Endodermal cell (in vitro differentiated cells): ENCODE measurements at regions not wholly inside any gene's neighbourhood (a gene's known extent, or its start where the extent isn't known, plus 50 kb on each side); places are given as distances from the start of the nearest gene placed in this dataset.

Experiments
- DNase-seq: peaks from one replicate; pipeline ENCODE4 v3.0.0-alpha.2; 2017
- H3K27ac ChIP-seq: 2 replicates; pipeline ENCODE4 v1.5.1; 2013; ENCODE audit warnings: mild to moderate bottlenecking, low read depth, low read length, moderate library complexity
- H3K27me3 ChIP-seq: 2 replicates; pipeline ENCODE4 v1.6.1; 2013; ENCODE audit warnings: mild to moderate bottlenecking, low read length, moderate library complexity; ENCODE audit not compliant: insufficient read depth, control insufficient read depth, poor library complexity, severe bottlenecking
- H3K36me3 ChIP-seq: 2 replicates; pipeline ENCODE4 v1.7.0; 2013; ENCODE audit warnings: mild to moderate bottlenecking, low read length, moderate library complexity; ENCODE audit not compliant: control insufficient read depth, insufficient read depth
- H3K4me1 ChIP-seq: one replicate; pipeline ENCODE4 v1.7.0; 2013; ENCODE audit warnings: low read length; ENCODE audit not compliant: control insufficient read depth, insufficient read depth
- H3K4me3 ChIP-seq: 2 replicates; pipeline ENCODE4 v1.5.1; 2013; ENCODE audit warnings: mild to moderate bottlenecking, low read length, moderate library complexity
- H3K9ac ChIP-seq: 2 replicates; pipeline ENCODE4 v1.6.1; 2013; ENCODE audit warnings: mild to moderate bottlenecking, low read length, moderate library complexity; ENCODE audit not compliant: poor library complexity, severe bottlenecking; ENCODE audit errors: extremely low read depth
- H3K9me3 ChIP-seq: 2 replicates; pipeline ENCODE4 v1.6.1; 2013; ENCODE audit warnings: mild to moderate bottlenecking, low read length, moderate library complexity; ENCODE audit not compliant: control insufficient read depth
- H3K27ac Mint-ChIP-seq: 2 replicates; pipeline ENCODE4 v1.8.0; 2020; ENCODE audit warnings: mixed read lengths
- H3K27me3 Mint-ChIP-seq: 2 replicates; pipeline ENCODE4 v1.8.0; 2021; ENCODE audit warnings: mild to moderate bottlenecking, mixed read lengths; ENCODE audit not compliant: insufficient read depth
- H3K36me3 Mint-ChIP-seq: 2 replicates; pipeline ENCODE4 v1.8.0; 2020; ENCODE audit warnings: low read depth, mixed read lengths
- H3K4me1 Mint-ChIP-seq: 2 replicates; pipeline ENCODE4 v1.8.0; 2020; ENCODE audit warnings: mixed read lengths
- H3K4me3 Mint-ChIP-seq: 2 replicates; pipeline ENCODE4 v1.8.0; 2020; ENCODE audit warnings: mild to moderate bottlenecking, moderate library complexity, mixed read lengths
- H3K9me3 Mint-ChIP-seq: 2 replicates; pipeline ENCODE4 v1.8.0; 2020; ENCODE audit warnings: mild to moderate bottlenecking, mixed read lengths
- WGBS, 2 experiments: methylation state at CpG; one replicate each; pipeline versions ENCODE4 v1.1.5 to v1.1.7; 2013; ENCODE audit warnings: missing lambda C conversion rate in 2 of 2, mixed read lengths in 1 of 2; ENCODE audit not compliant: insufficient coverage in 1 of 2, insufficient read length in 1 of 2; 5-methylcytosine and 5-hydroxymethylcytosine counted together
- TF ChIP-seq, protein P1 (sequence below): fragments of 200-600 bp; sonication (generic); conservative IDR thresholded peaks from 2 replicates; pipeline ENCODE4 v1.5.0; 2021; ENCODE audit warnings: antibody characterized with exemption, mild to moderate bottlenecking

GRCh38 chr9:87319656-87320055 is 178.0 kb upstream of the DAPK1 start:
- DNase-seq: no peak
- Histone ChIP-seq H3K4me1 (no peaks in the 10 kb centered on the region), H3K36me3 (no peaks in the 10 kb centered on the region), H3K27ac (no peak overlapping the region), H3K9me3 (peaks cover 7% of the 10 kb centered on the region), H3K4me3 (no peak overlapping the region), H3K9ac (no peak overlapping the region), H3K27me3 (no peaks in the 10 kb centered on the region)
- H3K4me3 Mint-ChIP-seq: no peak overlapping the region
- H3K9me3 Mint-ChIP-seq: peaks cover 12% of the 10 kb centered on the region
- no peak overlapping the region for H3K27ac Mint-ChIP-seq
- H3K27me3 Mint-ChIP-seq: no peaks in the 10 kb centered on the region
- no peaks in the 10 kb centered on the region for H3K4me1 Mint-ChIP-seq
- H3K36me3 Mint-ChIP-seq: peaks cover 1% of the 10 kb centered on the region
- TF ChIP-seq, protein P1, sequence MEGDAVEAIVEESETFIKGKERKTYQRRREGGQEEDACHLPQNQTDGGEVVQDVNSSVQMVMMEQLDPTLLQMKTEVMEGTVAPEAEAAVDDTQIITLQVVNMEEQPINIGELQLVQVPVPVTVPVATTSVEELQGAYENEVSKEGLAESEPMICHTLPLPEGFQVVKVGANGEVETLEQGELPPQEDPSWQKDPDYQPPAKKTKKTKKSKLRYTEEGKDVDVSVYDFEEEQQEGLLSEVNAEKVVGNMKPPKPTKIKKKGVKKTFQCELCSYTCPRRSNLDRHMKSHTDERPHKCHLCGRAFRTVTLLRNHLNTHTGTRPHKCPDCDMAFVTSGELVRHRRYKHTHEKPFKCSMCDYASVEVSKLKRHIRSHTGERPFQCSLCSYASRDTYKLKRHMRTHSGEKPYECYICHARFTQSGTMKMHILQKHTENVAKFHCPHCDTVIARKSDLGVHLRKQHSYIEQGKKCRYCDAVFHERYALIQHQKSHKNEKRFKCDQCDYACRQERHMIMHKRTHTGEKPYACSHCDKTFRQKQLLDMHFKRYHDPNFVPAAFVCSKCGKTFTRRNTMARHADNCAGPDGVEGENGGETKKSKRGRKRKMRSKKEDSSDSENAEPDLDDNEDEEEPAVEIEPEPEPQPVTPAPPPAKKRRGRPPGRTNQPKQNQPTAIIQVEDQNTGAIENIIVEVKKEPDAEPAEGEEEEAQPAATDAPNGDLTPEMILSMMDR: no peak

GRCh38 chr9:87320146-87320884 is 177.4 kb upstream of the DAPK1 start:
- Histone ChIP-seq H3K27ac (no peak overlapping the region), H3K9me3 (peaks cover 7% of the 10 kb centered on the region), H3K9ac (no peak overlapping the region), H3K4me3 (no peak overlapping the region), H3K36me3 (no peaks in the 10 kb centered on the region), H3K27me3 (no peaks in the 10 kb centered on the region), H3K4me1 (no peaks in the 10 kb centered on the region)
- no peaks in the 10 kb centered on the region for H3K4me1 Mint-ChIP-seq
- no peak overlapping the region for H3K27ac Mint-ChIP-seq
- TF ChIP-seq, protein P1: no peak
- H3K27me3 Mint-ChIP-seq: no peaks in the 10 kb centered on the region
- WGBS, 2 experiments: 96% methylated on average over 2 of the region's 2 CpGs; no CpG with 5 or more reads in 1 of the 2 experiments
- H3K36me3 Mint-ChIP-seq: peaks cover 1% of the 10 kb centered on the region
- peaks cover 11% of the 10 kb centered on the region for H3K9me3 Mint-ChIP-seq
- no peak for DNase-seq
- H3K4me3 Mint-ChIP-seq: no peak overlapping the region

DNA sequence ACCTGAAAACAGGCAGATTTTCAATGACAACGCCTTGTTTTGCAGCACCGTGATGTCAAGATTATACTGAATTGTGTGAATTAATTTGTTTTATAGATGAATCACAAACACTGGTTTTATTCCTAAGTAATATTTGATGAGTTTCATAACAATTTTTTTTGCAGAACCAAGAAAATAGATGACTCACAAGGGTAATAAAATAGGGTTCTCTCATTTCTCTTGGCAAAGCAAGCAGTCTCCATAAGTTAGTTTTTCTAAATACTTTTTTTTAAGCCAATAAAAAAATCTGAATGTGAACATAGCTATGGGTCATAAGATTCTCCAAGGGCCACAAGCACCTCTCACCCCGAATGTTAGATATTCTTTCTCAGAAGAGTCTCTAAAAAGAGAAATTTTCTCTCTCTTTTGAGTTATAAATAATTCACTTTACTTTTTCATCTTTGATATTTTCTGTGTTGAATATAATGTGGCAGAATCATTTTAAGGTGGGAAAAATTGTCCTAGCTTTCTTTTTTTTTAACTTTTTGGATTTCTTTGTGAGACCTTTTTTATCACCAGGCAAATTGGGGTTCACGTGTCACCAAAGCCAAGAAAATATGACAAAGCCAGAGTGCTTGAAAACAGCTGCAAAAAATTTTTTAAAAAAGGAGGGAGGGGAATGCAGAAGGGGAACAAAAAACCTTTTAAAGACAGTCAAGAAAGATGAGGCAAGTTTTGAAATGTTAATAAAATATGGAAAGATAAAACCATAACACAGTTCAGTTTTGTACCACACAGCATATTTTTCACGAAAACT is 174.6 kb upstream of the DAPK1 start:
- TF ChIP-seq, protein P1: no peak
- Mint-ChIP-seq H3K27ac (no peak overlapping the region), H3K4me3 (no peak overlapping the region), H3K27me3 (peaks cover 4% of the 10 kb centered on the region), H3K36me3 (peaks cover 1% of the 10 kb centered on the region), H3K4me1 (no peaks in the 10 kb centered on the region), H3K9me3 (no peaks in the 10 kb centered on the region)
- 95% methylated on average over 3 to 5 of the region's 5 CpGs for WGBS, 2 experiments
- Histone ChIP-seq H3K9me3 (no peaks in the 10 kb centered on the region), H3K36me3 (no peaks in the 10 kb centered on the region), H3K4me1 (no peaks in the 10 kb centered on the region), H3K27ac (no peak overlapping the region), H3K27me3 (no peaks in the 10 kb centered on the region), H3K9ac (no peak overlapping the region), H3K4me3 (no peak overlapping the region)
- no peak for DNase-seq
